ENCODE measurements at regions not wholly inside any gene's neighbourhood (a gene's known extent, or its start where the extent isn't known, plus 50 kb on each side); places are given as distances from the start of the nearest gene placed in this dataset.

DNA sequence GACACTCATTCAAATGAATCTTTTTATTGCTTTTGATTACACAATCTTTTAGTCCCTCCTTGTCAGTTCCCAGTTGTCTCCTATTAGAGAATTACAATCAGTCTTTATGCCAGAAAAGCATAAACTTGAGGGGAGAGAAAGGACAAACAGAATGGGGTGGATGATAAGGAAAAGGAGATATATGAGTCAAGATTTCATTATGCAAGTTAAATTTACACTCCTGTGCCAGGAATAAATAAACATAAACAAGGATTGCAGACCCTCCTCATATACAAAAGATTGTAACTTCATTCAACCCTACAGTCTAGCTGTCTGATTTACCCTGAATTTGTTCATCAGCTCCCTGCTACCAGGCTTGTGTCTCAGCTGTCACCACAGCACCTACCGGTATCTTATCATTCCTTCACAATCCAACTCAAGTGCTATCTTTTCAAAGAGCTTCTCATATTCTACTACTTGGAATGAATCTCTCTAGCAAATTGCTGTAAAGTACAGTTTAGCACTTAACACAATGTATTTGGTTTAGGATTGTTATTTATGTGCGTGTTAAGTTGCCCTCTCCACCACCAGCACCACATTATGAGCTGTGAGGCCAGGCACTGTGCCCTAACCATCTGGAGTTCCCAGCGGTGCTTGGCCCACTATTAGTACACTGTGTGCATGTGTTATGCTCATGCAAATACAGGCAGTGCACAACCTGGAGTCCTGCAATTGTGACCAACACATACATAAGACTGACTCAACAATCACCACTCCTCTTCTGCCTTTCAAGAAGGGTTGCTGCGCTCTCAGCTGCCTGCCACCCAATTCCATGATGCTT lies 504.1 kb downstream of the TBL1XR1 start:
- TF ChIP-seq EZH2 (IDR thresholded peaks at IDR 0.05; ENCODE audit: low read length) (no peak), CTCF (optimal IDR thresholded peaks at IDR 0.05 in 1 of 3, IDR thresholded peaks at IDR 0.05 in 1 of 3, conservative IDR thresholded peaks at IDR 0.05 in 1 of 3; ENCODE audit: extremely low read depth in 1 of 3, insufficient read depth in 2 of 3, low read length in 3 of 3) (no peak)
- Histone ChIP-seq H3K4me3 (ENCODE audit: control insufficient read depth in 2 of 3, extremely low read depth in 1 of 3, insufficient read depth in 2 of 3, low read depth in 1 of 3, low read length in 3 of 3) (no peak overlapping the region), H3K79me2 (ENCODE audit: control insufficient read depth, insufficient read depth, low read length) (no peaks in the 10 kb centered on the region), H4K20me1 (ENCODE audit: control insufficient read depth, extremely low read depth, insufficient read depth, low read length) (no peaks in the 10 kb centered on the region), H3K4me2 (ENCODE audit: control insufficient read depth, extremely low read depth, insufficient read depth, low read depth, low read length) (no peak overlapping the region), H3K36me3 (ENCODE audit: control insufficient read depth in 2 of 2, extremely low read depth in 1 of 2, insufficient read depth in 2 of 2, low read length in 2 of 2) (no peaks in the 10 kb centered on the region), H3K9me3 (ENCODE audit: control insufficient read depth, low read depth, low read length) (no peaks in the 10 kb centered on the region), H3K9ac (ENCODE audit: control insufficient read depth, extremely low read depth, insufficient read depth, low read length) (no peak overlapping the region), H3K4me1 (ENCODE audit: control insufficient read depth, extremely low read depth, insufficient read depth, low read length) (no peaks in the 10 kb centered on the region), H3K27ac (ENCODE audit: control insufficient read depth, insufficient read depth, low read length) (no peak overlapping the region), H3K9me1 (ENCODE audit: control insufficient read depth, extremely low read depth, insufficient read depth, low read length) (no peaks in the 10 kb centered on the region), H2AFZ (ENCODE audit: control insufficient read depth, low read length) (no peak overlapping the region), H3K27me3 (ENCODE audit: control insufficient read depth, extremely low read depth, insufficient read depth, low read length) (no peaks in the 10 kb centered on the region)
- no peak for DNase-seq (ENCODE audit: low read depth, low spot score)
- FAIRE-seq, result no peak
- dilution Hi-C loops (cut with MboI; ENCODE audit: extremely low pct_ligation_motif_present, low sequenced_read_pairs), result no loop called here

DNA sequence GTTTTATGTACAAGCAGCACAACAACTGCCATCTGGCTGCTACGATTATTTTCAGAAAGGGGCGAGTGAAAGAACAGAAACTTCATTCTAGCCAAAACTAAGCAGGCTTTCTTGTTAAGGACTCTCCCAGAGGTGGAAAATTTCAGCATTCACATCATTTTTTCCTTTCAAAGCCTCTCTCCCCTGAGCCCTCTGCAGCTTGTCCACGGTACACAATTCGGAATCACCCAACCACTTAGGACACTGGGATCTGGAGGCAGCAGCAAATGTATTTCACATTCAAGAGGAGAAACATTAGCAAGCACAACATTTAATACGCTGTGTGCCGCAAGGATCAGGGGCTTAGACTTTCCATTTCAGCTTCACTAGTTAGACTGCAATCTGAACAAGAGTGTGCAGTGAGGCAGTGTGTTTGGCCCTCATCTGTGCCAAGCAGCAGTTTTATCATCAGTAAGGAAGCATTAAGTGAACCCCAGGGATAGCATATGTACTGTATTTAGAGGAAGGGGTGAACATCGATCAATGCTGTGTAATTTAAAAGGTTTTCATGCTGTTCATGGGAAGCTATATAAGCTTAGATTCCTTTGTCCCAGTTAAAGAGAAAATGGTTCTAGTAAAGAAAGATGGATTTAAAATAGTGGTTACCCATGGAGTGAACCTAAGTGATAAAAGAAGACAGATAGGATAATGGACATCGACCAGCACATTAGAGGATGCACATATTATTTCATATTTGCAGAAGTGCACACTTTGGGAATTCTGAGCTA lies 504.9 kb downstream of the TBL1XR1 start:
- FAIRE-seq (no peak), DNase-seq (ENCODE audit: low read depth, low spot score) (no peak)
- no peaks in the 10 kb centered on the region for H4K20me1 ChIP-seq (ENCODE audit: control insufficient read depth, extremely low read depth, insufficient read depth, low read length)
- no peak overlapping the region for H3K4me2 ChIP-seq (ENCODE audit: control insufficient read depth, extremely low read depth, insufficient read depth, low read depth, low read length)
- H3K4me1 ChIP-seq (ENCODE audit: control insufficient read depth, extremely low read depth, insufficient read depth, low read length), result no peaks in the 10 kb centered on the region
- H3K27ac ChIP-seq (ENCODE audit: control insufficient read depth, insufficient read depth, low read length), result no peak overlapping the region
- no peak overlapping the region for H3K9ac ChIP-seq (ENCODE audit: control insufficient read depth, extremely low read depth, insufficient read depth, low read length)
- H3K79me2 ChIP-seq (ENCODE audit: control insufficient read depth, insufficient read depth, low read length), result no peaks in the 10 kb centered on the region
- TF ChIP-seq CTCF (optimal IDR thresholded peaks at IDR 0.05 in 1 of 3, IDR thresholded peaks at IDR 0.05 in 1 of 3, conservative IDR thresholded peaks at IDR 0.05 in 1 of 3; ENCODE audit: extremely low read depth in 1 of 3, insufficient read depth in 2 of 3, low read length in 3 of 3), result no peak
- no peak for TF ChIP-seq EZH2 (IDR thresholded peaks at IDR 0.05; ENCODE audit: low read length)
- no peaks in the 10 kb centered on the region for H3K36me3 ChIP-seq (ENCODE audit: control insufficient read depth in 2 of 2, extremely low read depth in 1 of 2, insufficient read depth in 2 of 2, low read length in 2 of 2)
- no peaks in the 10 kb centered on the region for H3K9me3 ChIP-seq (ENCODE audit: control insufficient read depth, low read depth, low read length)
- no peaks in the 10 kb centered on the region for H3K9me1 ChIP-seq (ENCODE audit: control insufficient read depth, extremely low read depth, insufficient read depth, low read length)
- no peaks in the 10 kb centered on the region for H3K27me3 ChIP-seq (ENCODE audit: control insufficient read depth, extremely low read depth, insufficient read depth, low read length)
- no peak overlapping the region for H3K4me3 ChIP-seq (ENCODE audit: control insufficient read depth in 2 of 3, extremely low read depth in 1 of 3, insufficient read depth in 2 of 3, low read depth in 1 of 3, low read length in 3 of 3)
- dilution Hi-C loops (cut with MboI; ENCODE audit: extremely low pct_ligation_motif_present, low sequenced_read_pairs), result no loop called here
- no peak overlapping the region for H2AFZ ChIP-seq (ENCODE audit: control insufficient read depth, low read length)
